ENCODE measurements at regions not wholly inside any gene's neighbourhood (a gene's known extent, or its start where the extent isn't known, plus 50 kb on each side); places are given as distances from the start of the nearest gene placed in this dataset.

- ATAC-seq (no peak), DNase-seq (no peak)
Measured at GRCh38 chr16:79726902-79727301, 126.4 kb upstream of the MAF start.

GRCh38 chr16:79725051-79725450 is 124.5 kb upstream of the MAF start:
- intact Hi-C loops (cut with DNase I): no loop called here
- ATAC-seq: no peak
- Histone ChIP-seq H3K27ac (no peak overlapping the region), H3K4me1 (peaks cover 0 to 9% (median 0%) of the 10 kb centered on the region in 12 donors), H3K36me3 (no peaks in the 10 kb centered on the region), H3K27me3 (no peaks in the 10 kb centered on the region), H3K9me3 (no peaks in the 10 kb centered on the region), H3K4me3 (no peak overlapping the region)
- 81 to 88% (median 85%) methylated on average over 4 of the region's 4 CpGs for WGBS, 4 donors
- DNase-seq: no peak
- TF ChIP-seq CTCF (IDR thresholded peaks at IDR 0.05) (no peak), POLR2A (IDR thresholded peaks at IDR 0.05) (no peak)

More at GRCh38 chr16:79726902-79727301, 126.4 kb upstream of the MAF start:
- Histone ChIP-seq H3K9me3 (no peaks in the 10 kb centered on the region), H3K4me3 (no peak overlapping the region), H3K27me3 (no peaks in the 10 kb centered on the region), H3K36me3 (no peaks in the 10 kb centered on the region), H3K4me1 (peaks cover 0 to 3% (median 0%) of the 10 kb centered on the region in 12 donors), H3K27ac (no peak overlapping the region)
- TF ChIP-seq POLR2A (IDR thresholded peaks at IDR 0.05) (no peak), CTCF (IDR thresholded peaks at IDR 0.05) (no peak)
- intact Hi-C loops (cut with DNase I): no loop called here

GRCh38 chr16:79723583-79724168 is 123.1 kb upstream of the MAF start:
- DNase-seq (no peak), ATAC-seq (no peak)
- TF ChIP-seq POLR2A (IDR thresholded peaks at IDR 0.05): no peak
- no peak for TF ChIP-seq CTCF (IDR thresholded peaks at IDR 0.05)
- Histone ChIP-seq H3K27me3 (no peaks in the 10 kb centered on the region), H3K27ac (no peak overlapping the region), H3K4me3 (no peak overlapping the region), H3K36me3 (no peaks in the 10 kb centered on the region), H3K9me3 (no peaks in the 10 kb centered on the region), H3K4me1 (peaks cover 0 to 9% (median 0%) of the 10 kb centered on the region in 12 donors)
- 88 to 96% (median 92%) methylated on average over 4 to 8 of the region's 8 CpGs for WGBS, 4 donors
- intact Hi-C loops (cut with DNase I): no loop called here

GRCh38 chr16:79721270-79721669 is 120.7 kb upstream of the MAF start:
- peaks cover 0 to 15% (median 0%) of the 10 kb centered on the region in 12 donors for H3K4me1 ChIP-seq
- ATAC-seq: no peak
- no peaks in the 10 kb centered on the region for H3K9me3 ChIP-seq
- no peak for DNase-seq
- H3K27me3 ChIP-seq: no peaks in the 10 kb centered on the region
- no peak overlapping the region for H3K27ac ChIP-seq
- TF ChIP-seq POLR2A (IDR thresholded peaks at IDR 0.05) (no peak), CTCF (IDR thresholded peaks at IDR 0.05) (no peak)
- H3K4me3 ChIP-seq: no peak overlapping the region
- intact Hi-C loops (cut with DNase I): no loop called here
- 44 to 63% (median 55%) methylated on average over 6 of the region's 6 CpGs for WGBS, 4 donors
- no peaks in the 10 kb centered on the region for H3K36me3 ChIP-seq
